GM12878 (cell line): ENCODE measurements at regions not wholly inside any gene's neighbourhood (a gene's known extent, or its start where the extent isn't known, plus 50 kb on each side); places are given as distances from the start of the nearest gene placed in this dataset.

Source experiments
- ATAC-seq: fragments of 200-7000 bp; cut with Tn5 transposase; 3 replicates; pipeline ENCODE4 v1.9.1; 2020; ENCODE audit warnings: mild to moderate bottlenecking, moderate library complexity
- BruUV-seq: library from RNA; stranded (reverse); fragments of 400-500 nt; replicated peaks from 2 replicates; lab custom pipeline; 2021; lab: Mats Ljungman, UMichigan
- CTCF ChIA-PET: fragments of 300-600 bp; sonication (Branson Sonifier 250); formaldehyde crosslinking; extraction: SDS; loops from one replicate; lab custom pipeline; 2021; ENCODE audit warnings: inconsistent platforms; lab: Yijun Ruan, JAX
- POLR2A ChIA-PET: fragments of 350-600 bp; formaldehyde crosslinking; extraction: SDS; loops from one replicate; lab custom pipeline; 2021; ENCODE audit warnings: inconsistent platforms; lab: Charles Lee
- RAD21 ChIA-PET: fragments of 300-600 bp; sonication (Branson Sonifier 250); formaldehyde crosslinking; loops from one replicate; lab custom pipeline; 2023; ENCODE audit warnings: antibody characterized with exemption; ENCODE audit not compliant: unreplicated experiment; lab: Charles Lee
- SMC1A ChIA-PET: fragments of 300-600 bp; sonication (Branson Sonifier 250); formaldehyde crosslinking; loops from one replicate; lab custom pipeline; 2023; ENCODE audit not compliant: unreplicated experiment, uncharacterized antibody; lab: Charles Lee
- DNase-seq: peaks from one replicate; pipeline ENCODE4 v3.0.0-alpha.2; 2011; ENCODE audit warnings: low read depth, low spot score
- FAIRE-seq: peaks from 3 replicates; lab custom pipeline; 2011; peaks lifted over from hg19 to GRCh38; lab: Jason Lieb, UNC
- H2AFZ ChIP-seq: 2 replicates; pipeline ENCODE4 v1.6.0; 2011; ENCODE audit warnings: low read depth, low read length, control low read depth; ENCODE audit not compliant: control insufficient read depth
- H3K27ac ChIP-seq: 2 replicates; pipeline ENCODE4 v1.5.1; 2011; ENCODE audit warnings: control low read depth; ENCODE audit not compliant: control insufficient read depth, insufficient read depth
- H3K27me3 ChIP-seq, 2 experiments: replicated peaks in 1 of 2; 2 replicates each; pipeline versions ENCODE4 v1.6.0 to v1.6.1; 2011; ENCODE audit warnings: low read length in 1 of 2; ENCODE audit not compliant: control insufficient read depth in 2 of 2, insufficient read depth in 2 of 2
- H3K36me3 ChIP-seq, 2 experiments: 2 replicates each; pipeline ENCODE4 v1.5.1; 2011; ENCODE audit warnings: low read length in 1 of 2; ENCODE audit not compliant: control insufficient read depth in 2 of 2, insufficient read depth in 2 of 2
- H3K4me1 ChIP-seq: 2 replicates; pipeline ENCODE4 v1.6.1; 2011; ENCODE audit warnings: mild to moderate bottlenecking, low read length, moderate library complexity, mixed read lengths; ENCODE audit not compliant: control insufficient read depth, insufficient read depth
- H3K4me2 ChIP-seq: 2 replicates; pipeline ENCODE4 v1.6.0; 2011; ENCODE audit warnings: control low read depth; ENCODE audit not compliant: control insufficient read depth, insufficient read depth
- H3K4me3 ChIP-seq: fragments of 200-600 bp; sonication (generic); 2 replicates; pipeline ENCODE4 v1.5.1; 2016
- H3K79me2 ChIP-seq: 2 replicates; pipeline ENCODE4 v1.6.0; 2011; ENCODE audit warnings: low read length; ENCODE audit not compliant: control insufficient read depth, insufficient read depth
- H3K9ac ChIP-seq: 2 replicates; pipeline ENCODE4 v1.8.0; 2011; ENCODE audit warnings: low read length, control low read depth, mixed read lengths; ENCODE audit not compliant: control insufficient read depth, insufficient read depth
- H3K9me3 ChIP-seq: replicated peaks from 3 replicates; pipeline ENCODE4 v1.5.1; 2011; ENCODE audit warnings: mild to moderate bottlenecking, low read length; ENCODE audit not compliant: control insufficient read depth, insufficient read depth
- H4K20me1 ChIP-seq: 2 replicates; pipeline ENCODE4 v1.6.0; 2011; ENCODE audit not compliant: control insufficient read depth, insufficient read depth
- ATF7 ChIP-seq: fragments of 450-650 bp; IDR thresholded peaks from 2 replicates; pipeline ENCODE4 v1.6.1; 2016; ENCODE audit warnings: low read depth, mild to moderate bottlenecking
- FOS ChIP-seq: IDR thresholded peaks from 3 replicates; pipeline ENCODE4 v1.6.1; 2011; ENCODE audit warnings: borderline replicate concordance; ENCODE audit not compliant: insufficient read length; ENCODE audit errors: extremely low read depth
- RAD21 ChIP-seq: IDR thresholded peaks from 2 replicates; pipeline ENCODE4 v1.6.1; 2011; ENCODE audit warnings: mild to moderate bottlenecking, low read depth, low read length, moderate library complexity; ENCODE audit not compliant: insufficient read depth
- ZBED1 ChIP-seq: IDR thresholded peaks from 2 replicates; pipeline ENCODE4 v1.6.1; 2016; ENCODE audit warnings: borderline replicate concordance
- WGBS: methylation state at CpG from one replicate; pipeline ENCODE4 v1.1.6; 2016; ENCODE audit warnings: low lambda C conversion rate; ENCODE audit not compliant: insufficient replicate concordance, insufficient coverage; ENCODE audit errors: missing lambda C conversion rate; 5-methylcytosine and 5-hydroxymethylcytosine counted together
- in situ Hi-C: fragments of 300-500 bp; cut with MboI; formaldehyde crosslinking; loops from 9 replicates; pipeline ENCODE4 v1.14.3; 2018; ENCODE audit warnings: mixed read lengths
- intact Hi-C: fragments of 100-400 bp; cut with micrococcal nuclease; formaldehyde crosslinking; loops from one replicate; pipeline ENCODE4 v1.14.2; 2022; ENCODE audit not compliant: unreplicated experiment
- TF ChIP-seq, protein P1 (sequence below): fragments of 450-650 bp; IDR thresholded peaks from 2 replicates; pipeline ENCODE4 v1.6.1; 2014; ENCODE audit warnings: mild to moderate bottlenecking
- TF ChIP-seq, protein P2 (sequence below): fragments of 450-650 bp; IDR thresholded peaks from 2 replicates; pipeline ENCODE4 v1.6.1; 2017; ENCODE audit warnings: mild to moderate bottlenecking, moderate library complexity
- TF ChIP-seq, protein P3 (sequence below): IDR thresholded peaks from 2 replicates; pipeline ENCODE4 v1.6.1; 2012; ENCODE audit warnings: low read depth, low read length, improper control_type of control experiment

DNA sequence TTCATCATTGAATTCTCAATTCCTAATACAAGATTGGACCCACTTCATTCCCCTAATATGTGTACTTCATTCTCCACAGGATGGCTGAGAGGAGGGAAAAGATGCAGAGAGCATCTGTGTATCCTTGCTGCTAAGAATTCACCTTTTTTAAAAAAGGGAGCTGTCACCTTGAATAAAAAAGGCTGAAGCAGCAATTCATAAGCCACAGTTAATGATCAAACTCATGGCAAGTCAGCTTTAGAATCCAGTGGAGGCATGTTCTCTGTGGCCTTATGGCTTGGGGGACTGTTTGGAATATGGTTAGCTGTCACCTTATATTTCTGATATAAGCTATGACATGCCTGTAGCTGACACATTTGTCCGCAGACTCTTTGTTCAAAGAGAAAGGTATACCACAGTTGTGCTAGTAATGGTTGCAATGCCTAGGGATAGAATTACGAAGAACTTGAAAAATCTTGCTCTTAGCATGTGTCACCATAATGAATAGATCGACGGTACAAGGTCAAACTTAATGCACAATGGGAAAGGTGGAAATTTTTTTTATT, 256.8 kb upstream of the TNC start:
- ATAC-seq (no peak), FAIRE-seq (no peak), DNase-seq (no peak)
- Histone ChIP-seq H3K79me2 (no peaks in the 10 kb centered on the region), H3K9me3 (no peaks in the 10 kb centered on the region), H3K27me3 (no peaks in the 10 kb centered on the region), H3K27ac (no peak overlapping the region), H3K4me3 (no peak overlapping the region), H2AFZ (no peak overlapping the region), H3K4me2 (no peak overlapping the region), H3K36me3 (no peaks in the 10 kb centered on the region), H3K4me1 (no peaks in the 10 kb centered on the region), H3K9ac (no peak overlapping the region), H4K20me1 (no peaks in the 10 kb centered on the region)
- ChIA-PET CTCF (interaction anchor here (0.6 kb wide), 1 partner anchor 1103 kb away, joined by 3 read pairs; no protein-coding TSS in a partner anchor), SMC1A (interaction anchor here (0.8 to 1.1 kb wide), 2 partner anchors 11 to 17 kb away, joined by 3 read pairs; no protein-coding TSS in a partner anchor), RAD21 (no interaction called here), POLR2A (no interaction called here)
- in situ Hi-C loops (no loop called here), intact Hi-C loops (no loop called here)
- BruUV-seq, result no TSS peak
- 13% methylated on average over 4 of the region's 4 CpGs for WGBS
- TF ChIP-seq, protein P1, sequence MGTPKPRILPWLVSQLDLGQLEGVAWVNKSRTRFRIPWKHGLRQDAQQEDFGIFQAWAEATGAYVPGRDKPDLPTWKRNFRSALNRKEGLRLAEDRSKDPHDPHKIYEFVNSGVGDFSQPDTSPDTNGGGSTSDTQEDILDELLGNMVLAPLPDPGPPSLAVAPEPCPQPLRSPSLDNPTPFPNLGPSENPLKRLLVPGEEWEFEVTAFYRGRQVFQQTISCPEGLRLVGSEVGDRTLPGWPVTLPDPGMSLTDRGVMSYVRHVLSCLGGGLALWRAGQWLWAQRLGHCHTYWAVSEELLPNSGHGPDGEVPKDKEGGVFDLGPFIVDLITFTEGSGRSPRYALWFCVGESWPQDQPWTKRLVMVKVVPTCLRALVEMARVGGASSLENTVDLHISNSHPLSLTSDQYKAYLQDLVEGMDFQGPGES, result no peak
- TF ChIP-seq ATF7, result no peak
- TF ChIP-seq, protein P2, sequence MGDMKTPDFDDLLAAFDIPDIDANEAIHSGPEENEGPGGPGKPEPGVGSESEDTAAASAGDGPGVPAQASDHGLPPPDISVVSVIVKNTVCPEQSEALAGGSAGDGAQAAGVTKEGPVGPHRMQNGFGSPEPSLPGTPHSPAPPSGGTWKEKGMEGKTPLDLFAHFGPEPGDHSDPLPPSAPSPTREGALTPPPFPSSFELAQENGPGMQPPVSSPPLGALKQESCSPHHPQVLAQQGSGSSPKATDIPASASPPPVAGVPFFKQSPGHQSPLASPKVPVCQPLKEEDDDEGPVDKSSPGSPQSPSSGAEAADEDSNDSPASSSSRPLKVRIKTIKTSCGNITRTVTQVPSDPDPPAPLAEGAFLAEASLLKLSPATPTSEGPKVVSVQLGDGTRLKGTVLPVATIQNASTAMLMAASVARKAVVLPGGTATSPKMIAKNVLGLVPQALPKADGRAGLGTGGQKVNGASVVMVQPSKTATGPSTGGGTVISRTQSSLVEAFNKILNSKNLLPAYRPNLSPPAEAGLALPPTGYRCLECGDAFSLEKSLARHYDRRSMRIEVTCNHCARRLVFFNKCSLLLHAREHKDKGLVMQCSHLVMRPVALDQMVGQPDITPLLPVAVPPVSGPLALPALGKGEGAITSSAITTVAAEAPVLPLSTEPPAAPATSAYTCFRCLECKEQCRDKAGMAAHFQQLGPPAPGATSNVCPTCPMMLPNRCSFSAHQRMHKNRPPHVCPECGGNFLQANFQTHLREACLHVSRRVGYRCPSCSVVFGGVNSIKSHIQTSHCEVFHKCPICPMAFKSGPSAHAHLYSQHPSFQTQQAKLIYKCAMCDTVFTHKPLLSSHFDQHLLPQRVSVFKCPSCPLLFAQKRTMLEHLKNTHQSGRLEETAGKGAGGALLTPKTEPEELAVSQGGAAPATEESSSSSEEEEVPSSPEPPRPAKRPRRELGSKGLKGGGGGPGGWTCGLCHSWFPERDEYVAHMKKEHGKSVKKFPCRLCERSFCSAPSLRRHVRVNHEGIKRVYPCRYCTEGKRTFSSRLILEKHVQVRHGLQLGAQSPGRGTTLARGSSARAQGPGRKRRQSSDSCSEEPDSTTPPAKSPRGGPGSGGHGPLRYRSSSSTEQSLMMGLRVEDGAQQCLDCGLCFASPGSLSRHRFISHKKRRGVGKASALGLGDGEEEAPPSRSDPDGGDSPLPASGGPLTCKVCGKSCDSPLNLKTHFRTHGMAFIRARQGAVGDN, result no peak
- TF ChIP-seq RAD21, result no peak
- no peak for TF ChIP-seq ZBED1
- no peak for TF ChIP-seq FOS
- TF ChIP-seq, protein P3, sequence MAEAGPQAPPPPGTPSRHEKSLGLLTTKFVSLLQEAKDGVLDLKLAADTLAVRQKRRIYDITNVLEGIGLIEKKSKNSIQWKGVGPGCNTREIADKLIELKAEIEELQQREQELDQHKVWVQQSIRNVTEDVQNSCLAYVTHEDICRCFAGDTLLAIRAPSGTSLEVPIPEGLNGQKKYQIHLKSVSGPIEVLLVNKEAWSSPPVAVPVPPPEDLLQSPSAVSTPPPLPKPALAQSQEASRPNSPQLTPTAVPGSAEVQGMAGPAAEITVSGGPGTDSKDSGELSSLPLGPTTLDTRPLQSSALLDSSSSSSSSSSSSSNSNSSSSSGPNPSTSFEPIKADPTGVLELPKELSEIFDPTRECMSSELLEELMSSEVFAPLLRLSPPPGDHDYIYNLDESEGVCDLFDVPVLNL, result no peak
